HepG2 (cell line): ENCODE measurements at regions not wholly inside any gene's neighbourhood (a gene's known extent, or its start where the extent isn't known, plus 50 kb on each side); places are given as distances from the start of the nearest gene placed in this dataset.

Experiments
- ATAC-seq: fragments of 200-7000 bp; cut with Tn5 transposase; 3 replicates; pipeline ENCODE4 v1.9.1; 2020; ENCODE audit warnings: mild to moderate bottlenecking, moderate library complexity
- BruUV-seq: library from RNA; stranded (reverse); fragments of 400-500 nt; replicated peaks from 2 replicates; lab custom pipeline; 2021; lab: Mats Ljungman, UMichigan
- CTCF ChIA-PET: fragments of 300-600 bp; formaldehyde crosslinking; extraction: SDS; loops from one replicate; lab custom pipeline; 2021; ENCODE audit warnings: low total read pairs, inconsistent platforms, low intra/inter-chr PET ratio; lab: Yijun Ruan, JAX
- POLR2A ChIA-PET: fragments of 350-600 bp; sonication (Branson Sonifier 250); formaldehyde crosslinking; loops from one replicate; lab custom pipeline; 2020; ENCODE audit warnings: antibody characterized with exemption, inconsistent platforms; lab: Yijun Ruan, JAX
- DNase-seq: peaks from one replicate; pipeline ENCODE4 v3.0.0-alpha.2; 2015; ENCODE audit warnings: low spot score
- FAIRE-seq: peaks from 3 replicates; lab custom pipeline; 2011; peaks lifted over from hg19 to GRCh38; lab: Jason Lieb, UNC
- H2AFZ ChIP-seq: one replicate; pipeline ENCODE4 v1.6.1; 2011; ENCODE audit warnings: low read length, inconsistent platforms
- H3K27ac ChIP-seq: fragments of 300-600 bp; 3 replicates; pipeline ENCODE4 v1.8.0; 2011; ENCODE audit warnings: mixed run types, mild to moderate bottlenecking, mixed read lengths, low read length, inconsistent platforms; ENCODE audit not compliant: insufficient read depth; ENCODE audit errors: extremely low read length
- H3K27me3 ChIP-seq, 2 experiments: fragments of 200-600 bp in 1 of 2; 2 replicates in 1 of 2; 3 replicates in 1 of 2; pipeline versions ENCODE4 v1.6.0 to v1.8.0; 2011; ENCODE audit warnings: low read length in 2 of 2, mild to moderate bottlenecking in 2 of 2, moderate library complexity in 2 of 2, inconsistent platforms in 1 of 2; ENCODE audit not compliant: insufficient read depth in 2 of 2, control insufficient read depth in 1 of 2
- H3K36me3 ChIP-seq, 2 experiments: fragments of 200-600 bp in 1 of 2; replicated peaks in 1 of 2; 2 replicates in 1 of 2; 3 replicates in 1 of 2; pipeline versions ENCODE4 v1.5.1 to v1.8.0; 2011; ENCODE audit warnings: low read length in 2 of 2, inconsistent platforms in 1 of 2; ENCODE audit not compliant: insufficient read depth in 2 of 2, control insufficient read depth in 1 of 2
- H3K4me1 ChIP-seq: 2 replicates; pipeline ENCODE4 v1.5.1; 2012; ENCODE audit warnings: low read length, inconsistent platforms; ENCODE audit not compliant: insufficient read depth
- H3K4me2 ChIP-seq: 2 replicates; pipeline ENCODE4 v1.6.0; 2011; ENCODE audit warnings: low read depth, low read length, inconsistent platforms
- H3K4me3 ChIP-seq, 3 experiments: fragments of 200-600 bp in 1 of 3; sonication (generic), shearing (Covaris generic) in 1 of 3; replicated peaks in 1 of 3; 2 replicates each; pipeline ENCODE4 v1.5.1; 2011 to 2016; ENCODE audit warnings: low read length in 3 of 3, inconsistent platforms in 2 of 3, low read depth in 2 of 3, mild to moderate bottlenecking in 2 of 3, control low read depth in 1 of 3, mixed read lengths in 1 of 3; ENCODE audit not compliant: insufficient read depth in 1 of 3
- H3K79me2 ChIP-seq: one replicate; pipeline ENCODE4 v1.6.1; 2011; ENCODE audit warnings: low read length, inconsistent platforms; ENCODE audit not compliant: insufficient read depth
- H3K9ac ChIP-seq: 2 replicates; pipeline ENCODE4 v1.6.0; 2011; ENCODE audit warnings: mild to moderate bottlenecking, low read depth, low read length, inconsistent platforms; ENCODE audit not compliant: insufficient read depth
- H3K9me3 ChIP-seq: 2 replicates; pipeline ENCODE4 v1.5.1; 2012; ENCODE audit warnings: mild to moderate bottlenecking, low read length
- H4K20me1 ChIP-seq: 2 replicates; pipeline ENCODE4 v1.6.0; 2011; ENCODE audit warnings: inconsistent platforms, mild to moderate bottlenecking, low read length, moderate library complexity; ENCODE audit not compliant: insufficient read depth
- CBX5 ChIP-seq: sonication (generic); formaldehyde crosslinking; IDR thresholded peaks from 2 replicates; pipeline ENCODE4 v1.4.0; 2020; ENCODE audit warnings: missing genetic modification reagents, borderline replicate concordance
- FOXO1 ChIP-seq: sonication (generic); formaldehyde crosslinking; IDR thresholded peaks from 2 replicates; pipeline ENCODE4 v1.4.0; 2020; ENCODE audit warnings: missing genetic modification reagents
- GLMP ChIP-seq: sonication (generic); formaldehyde crosslinking; IDR thresholded peaks from 2 replicates; pipeline ENCODE4 v1.9.0; 2021; ENCODE audit warnings: missing genetic modification reagents, mild to moderate bottlenecking, borderline replicate concordance
- KMT2B ChIP-seq: IDR thresholded peaks from 2 replicates; pipeline ENCODE4 v1.6.1; 2016; ENCODE audit warnings: missing genetic modification reagents, missing compliant biosample characterization
- MEF2D ChIP-seq: sonication (generic); formaldehyde crosslinking; IDR thresholded peaks from 2 replicates; pipeline ENCODE4 v1.5.1; 2020; ENCODE audit warnings: mild to moderate bottlenecking, missing genetic modification reagents
- MIXL1 ChIP-seq: IDR thresholded peaks from 2 replicates; pipeline ENCODE4 v1.6.1; 2016
- MTERF4 ChIP-seq: sonication (generic); formaldehyde crosslinking; IDR thresholded peaks from 2 replicates; pipeline ENCODE4 v1.8.0; 2023; ENCODE audit warnings: mild to moderate bottlenecking, missing genetic modification reagents
- RXRA ChIP-seq: sonication (generic); formaldehyde crosslinking; IDR thresholded peaks from 2 replicates; pipeline ENCODE4 v1.5.1; 2020; ENCODE audit warnings: missing genetic modification reagents
- SMARCE1 ChIP-seq: fragments of 450-650 bp; IDR thresholded peaks from 2 replicates; pipeline ENCODE4 v1.6.1; 2017; ENCODE audit warnings: borderline replicate concordance
- ZBTB26 ChIP-seq: IDR thresholded peaks from 2 replicates; pipeline ENCODE4 v1.6.1; 2016; ENCODE audit warnings: missing compliant biosample characterization, missing genetic modification reagents, borderline replicate concordance
- ZFP91 ChIP-seq: sonication (generic); formaldehyde crosslinking; IDR thresholded peaks from 2 replicates; pipeline ENCODE4 v1.9.0; 2022; ENCODE audit warnings: missing genetic modification reagents, mild to moderate bottlenecking, borderline replicate concordance
- ZFY ChIP-seq: sonication (generic); formaldehyde crosslinking; IDR thresholded peaks from 2 replicates; pipeline ENCODE4 v1.4.0; 2020; ENCODE audit warnings: missing genetic modification reagents
- ZNF230 ChIP-seq: sonication (generic); formaldehyde crosslinking; IDR thresholded peaks from 2 replicates; pipeline ENCODE4 v1.4.0; 2020; ENCODE audit warnings: mild to moderate bottlenecking, missing genetic modification reagents
- ZNF331 ChIP-seq: sonication (generic); formaldehyde crosslinking; IDR thresholded peaks from 2 replicates; pipeline ENCODE4 v1.4.0; 2020; ENCODE audit warnings: missing genetic modification reagents
- ZNF552 ChIP-seq: sonication (generic); formaldehyde crosslinking; IDR thresholded peaks from 2 replicates; pipeline ENCODE4 v1.9.0; 2022; ENCODE audit warnings: missing genetic modification reagents, mild to moderate bottlenecking, borderline replicate concordance
- WGBS: methylation state at CpG from one replicate; pipeline ENCODE4 v1.1.6; 2017; ENCODE audit warnings: low lambda C conversion rate; 5-methylcytosine and 5-hydroxymethylcytosine counted together
- in situ Hi-C: cut with HindIII; loops from 2 replicates; pipeline ENCODE4 v1.10.0; 2017; ENCODE audit warnings: low pct_unique_long_range_greater_than_20kb; ENCODE audit not compliant: extremely low pct_ligation_motif_present
- intact Hi-C: fragments of 100-400 bp; cut with micrococcal nuclease; formaldehyde crosslinking; loops from one replicate; pipeline ENCODE4 v1.10.0; 2022; ENCODE audit not compliant: unreplicated experiment

GRCh38 chr2:116517936-116518335 is 1296.6 kb upstream of the DDX18 start:
- FAIRE-seq, result no peak
- H4K20me1 ChIP-seq, result no peaks in the 10 kb centered on the region
- H2AFZ ChIP-seq, result no peak overlapping the region
- in situ Hi-C loops, result no loop called here
- no peak overlapping the region for H3K4me3 ChIP-seq
- 0% methylated on average over 1 of the region's 1 CpG for WGBS
- H3K4me1 ChIP-seq, result no peaks in the 10 kb centered on the region
- no peak for ATAC-seq
- no peak for TF ChIP-seq SMARCE1
- TF ChIP-seq ZNF552 (CRISPR knock-in tag), result no peak
- TF ChIP-seq ZFY (CRISPR knock-in tag), result no peak
- no peak for TF ChIP-seq ZNF230 (CRISPR knock-in tag)
- TF ChIP-seq ZNF331 (CRISPR knock-in tag), result no peak
- no peak for TF ChIP-seq GLMP (CRISPR knock-in tag)
- TF ChIP-seq MTERF4 (CRISPR knock-in tag), result no peak
- TF ChIP-seq CBX5 (CRISPR knock-in tag), result no peak
- TF ChIP-seq RXRA, result no peak
- TF ChIP-seq MIXL1 (CRISPR knock-in tag), result no peak
- no peak for TF ChIP-seq ZBTB26 (CRISPR knock-in tag)
- no peak for TF ChIP-seq ZFP91 (CRISPR knock-in tag)
- TF ChIP-seq KMT2B, result no peak
- TF ChIP-seq FOXO1 (CRISPR knock-in tag), result no peak
- no peak for TF ChIP-seq MEF2D (CRISPR knock-in tag)
- POLR2A ChIA-PET, result no interaction called here
- CTCF ChIA-PET, result no interaction called here
- no TSS peak for BruUV-seq
- H3K27me3 ChIP-seq, result no peaks in the 10 kb centered on the region
- H3K9me3 ChIP-seq, result peaks cover 71% of the 10 kb centered on the region
- H3K27ac ChIP-seq, result no peak overlapping the region
- intact Hi-C loops, result no loop called here
- no peak overlapping the region for H3K9ac ChIP-seq
- no peak overlapping the region for H3K4me2 ChIP-seq
- no peaks in the 10 kb centered on the region for H3K79me2 ChIP-seq
- DNase-seq, result no peak
- no peaks in the 10 kb centered on the region for H3K36me3 ChIP-seq
